OCI-M2 (cell line): ENCODE measurements at regions not wholly inside any gene's neighbourhood (a gene's known extent, or its start where the extent isn't known, plus 50 kb on each side); places are given as distances from the start of the nearest gene placed in this dataset.

Experiments used
- DNase-seq: peaks from one replicate; lab custom pipeline; 2025; ENCODE audit not compliant: unreplicated experiment; lab: John Stamatoyannopoulos, UW

DNA sequence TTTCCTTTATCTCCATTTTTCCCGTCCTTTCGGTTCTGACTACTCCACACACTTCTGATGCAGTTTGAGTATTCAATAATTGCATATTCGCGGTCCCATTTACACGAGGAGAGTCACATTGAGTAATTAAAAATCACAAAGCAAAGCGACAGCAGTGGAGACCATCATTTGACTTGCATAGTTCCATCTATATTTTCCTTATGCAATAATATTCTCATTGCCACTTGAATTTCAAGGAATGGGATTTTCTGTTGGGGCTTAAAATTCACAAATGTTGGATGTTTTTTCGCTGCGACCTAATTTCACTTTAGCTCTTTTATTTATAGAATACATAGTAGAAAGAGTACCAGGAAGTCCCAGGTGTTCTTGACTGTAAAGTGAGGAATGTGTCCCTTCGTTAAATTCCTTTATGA is 186.8 kb downstream of the ZEB2 start:
- no peak for DNase-seq

DNA sequence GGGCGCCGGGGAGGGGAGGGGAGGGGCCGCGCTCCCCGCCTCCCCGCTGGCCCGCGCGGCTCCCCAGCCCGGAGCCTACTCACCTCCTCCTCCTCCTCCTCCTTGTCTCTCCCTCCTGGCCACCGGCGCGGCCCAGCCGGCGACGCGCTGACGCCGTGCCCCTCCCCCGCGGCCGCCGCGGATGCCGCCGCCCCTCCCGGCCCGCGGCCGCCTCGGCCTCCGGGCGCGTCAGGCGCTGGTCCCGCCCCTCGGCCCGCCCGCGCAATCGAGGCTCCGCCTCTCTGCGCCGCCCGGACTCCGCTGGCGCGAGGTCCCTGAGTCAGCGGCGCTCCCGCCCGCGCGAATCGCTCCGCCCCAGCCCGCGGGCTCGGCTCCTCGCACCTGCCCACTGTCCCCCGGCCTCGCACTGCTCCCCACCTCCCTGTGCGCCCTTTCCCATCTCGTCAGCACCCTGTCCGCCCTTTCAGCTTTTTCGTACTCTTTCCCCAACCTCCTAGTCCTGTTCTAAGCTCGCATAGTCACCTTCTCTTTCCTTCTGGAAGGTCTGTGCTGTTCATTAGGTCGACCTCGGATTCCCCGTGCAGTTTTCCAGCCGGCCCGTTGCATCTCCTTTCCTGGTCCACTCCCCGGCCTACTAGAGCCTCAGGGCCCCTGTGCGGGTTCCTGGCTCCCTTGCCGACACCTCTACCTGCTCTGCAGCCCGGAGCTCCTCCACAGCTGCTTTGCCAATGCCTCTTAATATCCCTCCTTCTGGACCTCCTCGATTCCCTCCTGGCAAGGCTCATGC is 187.4 kb downstream of the ZEB2 start:
- DNase-seq, result peak; percentile 57

DNA sequence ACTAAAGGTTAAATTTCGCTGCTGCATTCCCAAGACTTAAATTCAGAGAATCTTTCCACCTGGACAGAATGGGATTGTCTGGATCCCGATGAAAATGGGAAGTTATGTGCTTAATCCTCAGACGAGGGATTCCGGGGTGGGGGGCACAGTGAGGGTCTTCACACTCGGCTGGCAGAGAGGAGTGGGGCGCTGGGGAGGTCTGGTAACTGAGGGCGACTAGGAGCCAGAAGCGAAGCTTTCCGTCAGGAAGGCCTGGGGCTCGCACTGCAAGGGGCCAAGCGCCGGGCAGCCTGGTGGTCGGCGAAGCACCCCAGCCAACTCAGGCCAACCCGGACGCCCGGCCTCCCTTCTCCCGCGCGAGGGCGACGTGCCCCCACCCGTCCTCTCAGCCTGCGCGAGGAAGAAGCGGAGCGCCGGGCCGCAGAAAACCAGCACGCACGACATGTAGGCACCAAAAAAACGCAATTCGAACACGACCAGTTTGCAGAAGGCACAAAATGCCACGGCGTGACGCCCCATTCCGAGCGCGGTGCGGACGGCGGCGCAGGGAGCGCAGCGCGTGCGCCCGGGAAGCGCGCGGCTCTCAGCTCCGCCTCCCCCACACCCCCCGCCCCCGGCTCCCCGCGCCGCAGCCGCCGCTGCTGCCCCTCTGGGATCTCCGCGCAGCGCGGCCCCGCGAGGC is 188.1 kb downstream of the ZEB2 start:
- DNase-seq, result no peak

DNA sequence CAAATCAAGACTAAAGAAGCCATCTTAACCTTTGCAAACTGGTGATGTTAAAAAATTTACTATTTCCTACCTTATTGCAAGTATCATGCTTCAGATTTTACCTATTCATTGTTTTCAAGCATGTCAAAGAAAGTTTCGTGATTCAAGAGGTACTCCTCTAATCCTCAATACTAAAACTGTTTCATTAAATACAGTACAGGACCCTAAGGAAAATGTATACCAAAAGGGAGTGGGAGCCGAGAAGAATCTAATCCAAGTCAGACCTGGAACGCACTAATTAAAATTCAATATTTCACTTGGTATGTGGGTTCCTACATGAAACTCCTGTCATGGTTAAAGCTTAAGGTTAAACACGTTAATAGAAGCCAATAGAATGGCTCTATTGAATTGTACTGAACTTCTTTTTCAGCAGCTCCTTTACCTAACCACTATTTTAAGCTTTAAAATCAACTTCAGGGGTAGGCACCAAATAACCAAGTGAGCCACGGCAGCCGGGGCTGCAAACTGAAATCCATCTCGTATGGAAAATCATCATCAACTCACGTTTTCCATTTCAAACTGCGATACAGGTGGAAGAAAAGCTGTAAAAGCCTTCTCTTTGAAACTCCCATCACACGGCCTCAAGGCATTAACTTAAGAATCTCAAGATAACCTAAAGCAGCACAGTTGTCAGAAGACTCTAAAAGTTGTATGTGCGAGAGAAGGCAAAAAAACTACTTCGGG is 188.8 kb downstream of the ZEB2 start:
- DNase-seq, result no peak

DNA sequence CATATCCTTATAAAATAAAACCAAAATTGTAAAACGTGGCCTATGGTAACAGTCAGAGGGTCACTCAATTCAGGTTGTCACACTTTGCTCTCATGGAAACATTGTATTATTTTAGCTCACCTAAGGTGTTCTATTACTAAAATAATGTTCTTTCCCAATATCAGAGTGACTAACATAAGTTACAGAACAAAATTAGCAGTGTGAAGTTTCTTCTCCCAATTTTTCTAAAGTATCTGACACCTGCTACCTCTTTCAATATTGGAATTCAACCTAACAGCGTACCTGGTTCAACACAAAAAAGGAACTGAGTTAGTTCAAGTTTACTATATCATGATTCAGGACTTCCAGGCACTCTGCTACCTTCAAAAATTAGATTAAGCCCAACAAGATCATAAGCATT is 190.4 kb downstream of the ZEB2 start:
- no peak for DNase-seq

DNA sequence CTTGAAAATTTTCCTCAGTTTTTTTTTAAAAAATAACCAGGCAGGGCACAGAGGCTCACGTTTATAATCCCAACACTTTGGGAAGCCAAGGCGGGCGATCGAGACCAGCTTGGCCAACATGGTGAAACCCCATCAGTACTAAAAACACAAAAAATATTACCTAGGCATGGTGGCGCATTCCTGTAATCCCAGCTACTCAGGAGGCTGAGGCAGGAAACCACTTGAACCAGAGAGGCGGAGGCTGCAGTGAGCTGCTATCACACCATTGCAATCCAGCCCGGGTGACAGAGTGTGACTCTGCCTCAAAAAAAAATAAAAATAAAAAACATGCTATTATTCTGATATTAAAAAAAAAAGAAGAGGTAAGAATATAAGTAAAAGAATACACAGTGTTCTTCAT is 191.0 kb downstream of the ZEB2 start:
- no peak for DNase-seq

DNA sequence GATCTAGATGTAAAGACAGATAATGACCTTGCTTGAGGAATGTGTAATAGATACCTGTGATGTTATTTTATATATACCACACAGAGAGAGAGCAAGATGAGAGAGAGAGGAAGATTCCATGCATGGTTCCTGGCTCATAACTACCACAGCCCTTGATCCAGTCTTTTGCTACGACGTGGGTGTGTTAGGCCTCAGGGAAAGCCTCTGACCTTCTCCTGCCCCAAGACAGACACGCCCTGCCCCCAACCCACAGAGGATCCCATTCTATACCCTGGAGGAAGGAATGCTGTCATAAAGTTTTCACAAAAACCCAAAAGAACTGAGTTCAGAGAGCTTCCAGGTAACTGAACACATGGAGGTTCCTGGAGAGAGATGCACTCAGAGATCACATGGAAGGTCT is 193.1 kb downstream of the ZEB2 start:
- DNase-seq, result no peak

DNA sequence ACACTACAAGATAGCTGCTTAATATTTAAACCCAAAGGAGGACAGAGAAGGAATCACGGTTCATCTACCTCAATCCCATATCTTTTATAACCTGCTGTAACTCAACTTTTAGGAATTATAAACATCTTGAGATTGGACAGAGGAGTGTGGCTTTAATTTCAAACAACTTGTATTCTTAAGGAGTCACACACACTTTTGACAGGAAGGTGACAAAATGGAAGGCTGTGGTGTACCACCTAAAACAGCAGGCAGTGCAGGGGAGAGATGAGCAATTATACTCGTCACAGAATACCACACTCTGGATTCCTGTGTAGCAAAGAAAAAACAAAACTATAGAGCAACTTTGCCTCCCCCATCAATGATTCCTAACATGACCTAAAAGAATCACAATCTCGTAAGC is 194.8 kb downstream of the ZEB2 start:
- DNase-seq, result no peak

DNA sequence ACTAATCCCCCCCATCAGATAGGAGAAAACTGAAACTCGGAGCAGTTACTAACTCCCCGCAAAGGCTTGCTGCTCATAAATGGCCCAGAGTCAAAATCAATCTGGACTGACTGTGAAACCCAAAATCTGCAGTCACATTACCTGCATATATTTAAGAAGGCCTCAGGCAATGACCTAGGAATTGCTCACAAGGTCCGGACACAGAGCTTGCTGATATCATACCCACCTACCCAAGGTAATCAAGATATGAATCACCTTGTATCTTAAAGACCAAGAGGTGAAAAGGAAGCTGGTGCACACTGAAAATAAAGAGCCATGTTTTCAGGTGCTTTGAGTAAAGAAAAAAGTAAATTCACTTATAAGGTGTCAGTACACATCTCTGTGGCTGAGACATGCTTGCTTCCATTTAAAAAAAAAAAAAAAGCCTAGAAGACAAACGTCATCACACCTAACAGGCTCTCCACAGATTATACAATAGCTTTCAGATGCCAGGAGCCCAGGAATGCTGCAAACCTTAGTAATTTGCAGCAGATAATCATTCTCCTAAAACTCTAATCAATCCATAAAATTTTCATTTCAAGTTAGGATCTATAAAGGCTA is 195.4 kb downstream of the ZEB2 start:
- no peak for DNase-seq

DNA sequence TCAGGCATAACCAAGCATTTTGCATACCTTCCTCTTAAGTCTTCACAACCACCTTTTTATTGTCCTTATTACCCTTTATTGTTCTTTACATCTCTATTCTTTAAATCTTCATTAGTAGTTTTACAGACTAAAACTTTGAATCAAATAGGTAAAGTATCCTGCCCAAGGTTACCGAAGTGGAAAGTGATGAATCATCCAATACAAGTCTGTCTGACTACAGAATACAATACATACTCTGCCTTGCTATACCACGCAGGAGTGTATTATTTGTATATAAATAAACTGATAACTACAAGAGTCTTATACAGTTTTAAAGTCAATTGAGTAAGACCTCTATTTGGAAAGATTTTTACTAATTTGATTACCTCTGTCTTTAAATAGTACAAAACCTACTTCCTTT is 196.0 kb downstream of the ZEB2 start:
- DNase-seq, result no peak

DNA sequence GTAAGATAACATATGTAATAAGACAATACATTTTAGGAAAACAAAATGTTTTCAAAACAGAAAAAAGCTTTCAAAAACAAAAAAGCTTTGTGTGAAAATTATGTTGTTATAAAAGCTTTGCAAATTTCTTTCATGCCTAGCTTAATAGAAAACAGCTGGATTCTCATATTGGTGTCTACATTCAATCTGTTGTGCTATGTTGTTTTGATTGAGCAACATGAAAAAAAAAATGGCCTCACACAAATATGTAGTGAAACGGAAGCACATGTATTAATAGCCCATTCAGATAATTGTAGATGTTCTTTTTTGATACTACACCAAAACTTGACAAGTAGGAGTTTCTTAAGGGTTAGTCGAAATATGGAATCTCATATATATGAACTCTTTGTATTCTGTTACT is 197.5 kb downstream of the ZEB2 start:
- no peak for DNase-seq

DNA sequence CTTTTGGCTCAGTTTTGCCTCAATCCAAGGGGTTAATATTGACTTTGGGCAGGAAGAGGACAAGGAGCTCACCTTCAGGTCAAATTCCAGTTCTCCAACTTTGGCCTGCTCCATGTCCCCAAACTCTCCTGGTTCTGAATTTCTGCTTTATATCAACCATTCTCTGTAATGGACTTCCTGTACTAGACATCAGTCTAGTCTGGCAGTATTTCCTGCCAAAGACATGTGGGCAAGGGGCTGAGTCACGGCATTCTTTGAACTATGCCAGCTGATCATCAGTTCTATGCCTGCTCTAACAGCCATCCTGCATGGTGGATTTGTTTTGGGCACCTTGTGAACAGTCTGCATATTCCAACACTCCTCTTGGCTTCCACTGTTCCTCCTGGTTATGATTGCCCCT is 199.4 kb downstream of the ZEB2 start:
- DNase-seq, result no peak

DNA sequence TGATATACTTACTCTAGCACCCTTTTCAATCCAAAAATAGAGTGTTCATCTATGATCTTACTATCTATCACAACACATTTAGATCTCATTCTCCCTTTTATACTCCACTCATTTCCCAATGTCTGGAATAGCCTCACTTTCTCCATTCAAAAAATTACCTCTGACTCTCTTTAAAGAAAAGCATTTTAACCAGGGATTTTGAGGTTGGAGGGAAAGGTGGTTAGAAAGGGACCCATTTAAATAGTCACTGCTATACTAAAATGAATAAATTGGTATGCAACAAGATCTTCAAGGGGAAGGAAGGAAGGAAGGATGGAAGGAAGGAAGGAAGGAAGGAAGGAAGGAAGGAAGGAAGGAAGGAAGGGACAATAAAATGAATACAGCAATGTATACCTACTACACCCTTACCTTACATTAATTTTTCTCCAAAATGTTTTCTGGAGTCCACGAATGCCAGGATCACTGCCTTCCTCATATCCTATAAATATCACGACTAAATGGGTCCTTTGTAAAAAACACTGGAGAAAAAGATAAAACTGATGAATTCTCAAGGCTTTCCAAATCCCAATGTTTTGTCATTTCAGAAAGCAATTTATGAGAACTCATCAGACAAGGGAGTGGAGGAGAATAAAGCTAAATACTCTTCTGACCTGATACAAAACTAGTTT is 202.7 kb downstream of the ZEB2 start:
- no peak for DNase-seq

DNA sequence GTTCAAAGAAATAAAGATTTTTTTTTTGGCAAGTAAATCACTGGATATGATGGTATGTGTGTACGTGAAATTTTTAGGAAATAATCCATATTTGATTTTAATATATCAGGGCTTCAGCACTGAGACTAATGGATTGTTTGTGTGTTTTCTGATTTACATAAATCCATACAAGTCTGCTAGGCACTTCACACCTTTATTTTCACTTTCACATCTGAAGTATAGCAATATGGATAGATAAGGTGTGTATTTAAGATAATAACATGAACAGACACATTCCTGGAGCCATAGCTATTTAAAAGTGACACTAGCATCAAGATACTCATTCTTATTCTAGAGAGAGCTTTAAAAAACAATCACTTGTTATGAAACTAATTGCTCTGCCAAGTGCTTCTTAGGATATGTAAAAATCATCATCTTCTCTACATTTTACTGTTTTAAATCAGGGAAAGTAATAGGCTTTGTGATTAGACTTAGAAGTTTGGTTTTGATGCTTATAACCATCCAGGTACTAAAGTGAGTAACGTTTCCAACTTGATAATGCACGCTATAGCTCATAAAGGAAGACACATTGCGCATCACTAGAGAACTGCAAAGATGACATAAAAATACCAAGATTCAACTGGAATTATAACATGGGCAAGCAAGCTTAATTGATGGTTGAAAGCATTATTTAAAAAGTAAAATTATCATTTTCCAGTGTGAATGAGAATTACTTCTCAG is 208.9 kb downstream of the ZEB2 start:
- no peak for DNase-seq

DNA sequence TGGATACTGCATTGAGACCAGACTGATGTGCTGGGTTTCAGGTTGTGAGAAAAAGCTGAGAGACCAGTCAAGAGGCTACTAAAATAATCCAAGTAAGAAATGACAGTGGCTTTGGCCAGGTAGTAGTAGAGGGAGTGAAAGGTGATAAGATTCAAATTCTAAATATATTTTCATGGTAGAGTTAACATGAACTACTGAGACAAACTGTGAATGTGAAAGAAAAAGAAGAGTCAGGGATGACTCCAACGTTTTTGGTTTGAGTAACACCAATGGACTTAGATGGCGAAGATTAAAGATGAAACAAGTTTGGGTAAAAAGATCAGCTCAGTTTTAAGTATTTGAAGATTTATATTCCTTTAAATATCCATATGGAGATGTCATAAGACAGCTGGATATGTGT is 209.4 kb downstream of the ZEB2 start:
- DNase-seq, result no peak

DNA sequence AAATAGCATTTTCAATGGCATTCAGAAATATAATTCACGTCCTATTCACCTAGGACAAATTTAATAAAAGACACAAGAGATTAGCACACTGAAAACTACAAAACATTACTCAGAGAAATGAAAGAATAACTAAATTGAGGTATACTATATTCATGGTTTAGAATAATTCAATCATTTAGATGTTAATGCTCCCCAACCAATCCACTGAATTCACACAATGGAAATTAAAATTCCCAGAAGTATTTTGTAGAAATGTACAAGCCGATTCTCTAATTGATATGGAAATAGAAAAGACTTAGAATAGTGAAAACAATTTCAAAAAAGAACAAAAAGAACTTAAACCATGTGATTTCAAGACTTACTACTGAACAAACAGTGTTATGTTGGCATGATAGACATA is 212.2 kb downstream of the ZEB2 start:
- DNase-seq, result no peak

DNA sequence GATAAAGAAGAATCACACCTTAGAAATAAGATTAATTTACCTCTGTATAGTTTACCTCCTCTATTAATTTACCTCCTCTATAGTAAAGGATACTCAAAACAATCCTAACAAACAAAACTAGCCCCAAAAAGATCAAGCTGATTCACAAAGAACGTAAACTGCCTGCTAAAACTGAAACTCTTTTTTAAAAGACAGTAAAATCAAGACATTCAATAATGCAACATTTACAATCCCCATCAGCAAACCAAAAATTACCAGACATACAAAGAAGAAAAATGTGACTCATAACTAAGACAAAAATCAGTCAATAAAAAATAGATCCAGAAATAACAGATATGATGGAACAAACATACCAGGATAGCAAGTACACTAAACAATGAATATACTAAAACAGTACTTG is 215.7 kb downstream of the ZEB2 start:
- no peak for DNase-seq

DNA sequence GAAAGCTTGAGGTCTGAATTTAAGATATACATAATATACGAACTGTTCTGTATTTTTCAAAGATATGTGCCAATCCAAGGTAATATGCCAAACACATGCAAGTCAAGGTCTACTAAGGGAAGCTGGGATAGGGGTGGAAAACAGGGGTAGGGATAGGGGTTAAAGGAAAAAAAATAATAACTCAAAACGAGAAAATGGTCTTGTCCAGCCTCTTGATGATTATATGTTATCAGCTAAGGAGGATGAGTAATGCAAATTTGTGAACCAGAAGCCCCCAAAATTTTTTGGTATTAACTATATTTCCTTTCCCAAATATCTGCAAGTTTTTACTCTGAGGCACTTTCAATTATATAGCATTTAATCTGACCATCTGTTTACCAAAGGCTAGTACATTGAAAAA is 219.3 kb downstream of the ZEB2 start:
- DNase-seq, result no peak

DNA sequence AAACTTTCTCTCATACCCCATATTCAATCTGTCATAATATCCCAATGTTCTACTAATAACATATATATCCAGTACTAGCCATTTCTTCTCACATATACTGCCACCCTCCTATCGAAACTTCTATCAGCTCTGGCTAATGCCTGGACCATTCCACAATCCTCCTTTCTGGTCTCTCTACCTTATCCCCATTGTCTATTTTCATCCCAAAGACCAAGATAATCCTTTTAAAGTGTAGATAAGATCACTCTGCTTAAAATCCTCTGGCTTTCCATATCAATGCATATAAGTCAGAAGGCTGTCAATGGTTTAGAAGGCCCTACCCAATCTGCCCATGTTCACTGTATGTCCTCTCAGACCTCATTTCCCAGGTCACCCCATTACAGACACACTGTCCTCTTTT is 229.6 kb downstream of the ZEB2 start:
- no peak for DNase-seq

DNA sequence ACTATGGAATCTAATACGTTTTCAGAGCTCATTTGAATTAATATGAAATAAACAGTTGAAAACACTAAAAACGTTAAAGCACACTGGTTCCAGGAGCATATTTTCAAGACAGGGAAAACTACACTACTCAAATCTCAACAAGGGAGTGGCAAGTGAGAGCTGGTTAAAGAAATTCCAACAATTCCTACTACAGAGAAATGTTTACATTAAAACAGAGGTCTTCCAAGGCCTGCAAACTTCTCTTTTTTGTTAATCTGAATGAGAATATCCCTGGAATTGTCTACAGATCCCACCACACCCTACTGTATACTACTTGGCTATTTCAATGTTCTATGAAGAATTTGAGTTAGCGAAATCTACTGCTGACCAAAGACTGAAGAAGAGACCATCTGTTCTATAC is 231.5 kb downstream of the ZEB2 start:
- no peak for DNase-seq

DNA sequence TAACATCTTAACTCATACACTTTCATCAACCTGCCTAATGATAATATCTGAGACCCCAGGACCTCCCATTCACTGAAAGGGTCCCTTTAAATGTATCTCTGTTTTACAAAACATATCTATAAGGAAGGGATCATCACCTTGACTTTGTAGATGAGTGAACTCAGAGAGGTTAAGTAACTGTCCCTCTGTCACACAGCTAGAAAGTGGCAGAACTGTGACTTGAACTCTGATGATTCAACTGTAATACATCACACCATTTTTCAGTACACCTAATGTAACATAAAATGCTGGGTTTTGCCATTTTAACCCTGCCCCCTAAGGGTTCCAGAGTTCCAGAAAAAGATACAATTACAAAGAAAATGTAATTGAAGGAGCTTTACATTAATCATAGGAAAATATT is 234.6 kb downstream of the ZEB2 start:
- no peak for DNase-seq
